K562 (cell line): ENCODE measurements at regions not wholly inside any gene's neighbourhood (a gene's known extent, or its start where the extent isn't known, plus 50 kb on each side); places are given as distances from the start of the nearest gene placed in this dataset.

Source experiments
- ATF3 ChIP-seq, 2 experiments: fragments of 450-650 bp in 1 of 2; sonication (generic) in 1 of 2; formaldehyde crosslinking in 1 of 2; IDR thresholded peaks in 1 of 2; conservative IDR thresholded peaks in 1 of 2; 2 replicates each; pipeline versions ENCODE4 v1.6.1 to v1.8.1; 2016 to 2023; ENCODE audit warnings: mild to moderate bottlenecking in 2 of 2, moderate library complexity in 2 of 2, inconsistent platforms in 1 of 2, missing genetic modification reagents in 1 of 2
- BRF1 ChIP-seq: IDR thresholded peaks from 3 replicates; pipeline ENCODE4 v1.6.1; 2011; ENCODE audit warnings: borderline replicate concordance, mild to moderate bottlenecking; ENCODE audit not compliant: insufficient read length; ENCODE audit errors: extremely low read depth
- CEBPG ChIP-seq, 3 experiments: fragments of 200-800 bp in 1 of 3; sonication (Bioruptor generic) in 1 of 3; sonication (generic) in 1 of 3; formaldehyde crosslinking in 1 of 3; IDR thresholded peaks in 2 of 3; conservative IDR thresholded peaks in 1 of 3; 2 replicates each; pipeline versions ENCODE4 v1.6.1 to v1.8.0; 2016 to 2022; ENCODE audit warnings: missing compliant biosample characterization in 2 of 3, missing genetic modification characterization in 2 of 3, mild to moderate bottlenecking in 1 of 3, missing genetic modification reagents in 1 of 3
- CHAMP1 ChIP-seq: fragments of 450-650 bp; IDR thresholded peaks from 2 replicates; pipeline ENCODE4 v1.6.1; 2016; ENCODE audit warnings: mild to moderate bottlenecking
- GTF2F1 ChIP-seq: IDR thresholded peaks from 2 replicates; pipeline ENCODE4 v1.6.1; 2011; ENCODE audit warnings: low read depth, low read length, improper control_type of control experiment
- IRF9 ChIP-seq: fragments of 450-650 bp; IDR thresholded peaks from 2 replicates; pipeline ENCODE4 v1.6.1; 2016; ENCODE audit warnings: missing biosample characterization, missing genetic modification characterization
- KDM1A ChIP-seq, 2 experiments: fragments of 450-650 bp; IDR thresholded peaks; 2 replicates each; pipeline ENCODE4 v1.6.1; 2016; ENCODE audit warnings: mild to moderate bottlenecking in 2 of 2
- MCM3 ChIP-seq: fragments of 450-650 bp; IDR thresholded peaks from 2 replicates; pipeline ENCODE4 v1.6.1; 2016
- MXI1 ChIP-seq: IDR thresholded peaks from 2 replicates; pipeline ENCODE4 v1.6.1; 2011; ENCODE audit warnings: low read depth, mild to moderate bottlenecking, improper control_type of control experiment, low read length
- NFIX ChIP-seq: fragments of 250-450 bp; sonication (Bioruptor Pico); IDR thresholded peaks from 2 replicates; pipeline ENCODE4 v1.4.0; 2020; ENCODE audit warnings: low read depth, mild to moderate bottlenecking, moderate library complexity
- OTX1 ChIP-seq: fragments of 450-650 bp; formaldehyde crosslinking; IDR thresholded peaks from 2 replicates; pipeline ENCODE4 v1.4.0; 2022; ENCODE audit warnings: mild to moderate bottlenecking
- RCOR1 ChIP-seq, 2 experiments: IDR thresholded peaks; 2 replicates each; pipeline ENCODE4 v1.6.1; 2012; ENCODE audit warnings: low read depth in 2 of 2, low read length in 2 of 2, borderline replicate concordance in 1 of 2, improper control_type of control experiment in 1 of 2
- SNRNP70 ChIP-seq: fragments of 200-400 bp; formaldehyde crosslinking; optimal IDR thresholded peaks from 2 replicates; pipeline ENCODE3; 2017; ENCODE audit warnings: low read depth, low read length
- STAT5A ChIP-seq: IDR thresholded peaks from 2 replicates; pipeline ENCODE4 v1.6.1; 2012; ENCODE audit warnings: low read length, inconsistent platforms, borderline replicate concordance
- TGIF2 ChIP-seq: sonication (generic); formaldehyde crosslinking; IDR thresholded peaks from 2 replicates; pipeline ENCODE4 v1.8.1; 2022; ENCODE audit warnings: mild to moderate bottlenecking, missing genetic modification reagents, moderate library complexity
- TSHZ1 ChIP-seq: fragments of 250-450 bp; sonication (Bioruptor Pico); IDR thresholded peaks from 2 replicates; pipeline ENCODE4 v1.4.0; 2020; ENCODE audit warnings: mild to moderate bottlenecking, moderate library complexity
- ZNF133 ChIP-seq: fragments of 250-450 bp; sonication (Bioruptor Pico); IDR thresholded peaks from 2 replicates; pipeline ENCODE4 v1.4.0; 2020; ENCODE audit warnings: mild to moderate bottlenecking
- ZNF174 ChIP-seq: fragments of 250-450 bp; sonication (Bioruptor Pico); IDR thresholded peaks from 2 replicates; pipeline ENCODE4 v1.4.0; 2020; ENCODE audit warnings: mild to moderate bottlenecking
- ZNF184 ChIP-seq: sonication (generic); formaldehyde crosslinking; IDR thresholded peaks from 2 replicates; pipeline ENCODE4 v1.5.0; 2020; ENCODE audit warnings: missing genetic modification reagents
- ZNF239 ChIP-seq: fragments of 250-450 bp; sonication (Bioruptor Pico); IDR thresholded peaks from 2 replicates; pipeline ENCODE4 v1.4.0; 2020; ENCODE audit warnings: mild to moderate bottlenecking
- ZNF431 ChIP-seq: sonication (generic); formaldehyde crosslinking; IDR thresholded peaks from 2 replicates; pipeline ENCODE4 v1.8.0; 2022; ENCODE audit warnings: mild to moderate bottlenecking, missing genetic modification reagents
- ZNF77 ChIP-seq: fragments of 250-450 bp; sonication (Bioruptor Pico); IDR thresholded peaks from 2 replicates; pipeline ENCODE4 v1.5.0; 2020
- ZNF780A ChIP-seq: fragments of 250-450 bp; sonication (Bioruptor Pico); IDR thresholded peaks from 2 replicates; pipeline ENCODE4 v1.5.0; 2021; ENCODE audit warnings: mild to moderate bottlenecking

GRCh38 chr6:26221186-26221585, 134.0 kb downstream of the HFE start (continued):
- TF ChIP-seq TSHZ1 (CRISPR knock-in tag), result no peak
- no peak for TF ChIP-seq ZNF239 (CRISPR knock-in tag)
- no peak for TF ChIP-seq NFIX (CRISPR knock-in tag)
- no peak for TF ChIP-seq CHAMP1
- TF ChIP-seq ZNF184, result no peak
- TF ChIP-seq SNRNP70, result no peak
- no peak for TF ChIP-seq ZNF431
- no peak for TF ChIP-seq CEBPG (CRISPR knock-in tag; IDR thresholded peaks at IDR 0.05)
- no peak for TF ChIP-seq CEBPG (tag; conservative IDR thresholded peaks at IDR 0.05 in 1 of 2, IDR thresholded peaks at IDR 0.05 in 1 of 2)
- TF ChIP-seq GTF2F1, result no peak
- no peak for TF ChIP-seq ZNF77 (CRISPR knock-in tag)
- TF ChIP-seq IRF9 (tag), result no peak
- no peak for TF ChIP-seq MCM3
- 0 out of 4 replicates have a peak, but pooled peaks of 1 of the 2 experiments have one; percentile 34 for TF ChIP-seq RCOR1 (IDR thresholded peaks at IDR 0.05; ENCODE audit: borderline replicate concordance in 1 of 2, low read depth in 2 of 2, low read length in 2 of 2)
- TF ChIP-seq MXI1, result no peak
- TF ChIP-seq STAT5A, result no peak
- TF ChIP-seq KDM1A (IDR thresholded peaks at IDR 0.05), result peak in 1 of 2 experiments; percentile 22; a peak in 1 of 4 replicates
- TF ChIP-seq ZNF133, result no peak
- no peak for TF ChIP-seq BRF1
- no peak for TF ChIP-seq ZNF174 (CRISPR knock-in tag)
- no peak for TF ChIP-seq ZNF780A
- TF ChIP-seq OTX1, result no peak
- no peak for TF ChIP-seq TGIF2 (CRISPR knock-in tag)
- peak; percentile 66 for TF ChIP-seq ATF3 (IDR thresholded peaks at IDR 0.05)
- no peak for TF ChIP-seq ATF3 (CRISPR knock-in tag; conservative IDR thresholded peaks at IDR 0.05)
